Esophagus squamous epithelium (tissue), 4 donors: ENCODE measurements at regions not wholly inside any gene's neighbourhood (a gene's known extent, or its start where the extent isn't known, plus 50 kb on each side); places are given as distances from the start of the nearest gene placed in this dataset.

Experiments used
- CTCF ChIP-seq, 6 experiments: fragments of 450-650 bp in 4 of 6; fragments of 200-600 bp in 2 of 6; sonication (generic) in 2 of 6; IDR thresholded peaks; one replicate each; pipeline ENCODE4 v1.5.1; 2016 to 2019; ENCODE audit warnings: antibody characterized with exemption in 6 of 6, mild to moderate bottlenecking in 4 of 6, moderate library complexity in 4 of 6
- POLR2A ChIP-seq, 4 donors: fragments of 450-650 bp; IDR thresholded peaks; one replicate each; pipeline ENCODE4 v1.6.1; 2017; ENCODE audit warnings: antibody characterized with exemption in 4 of 4, mild to moderate bottlenecking in 4 of 4, moderate library complexity in 3 of 4

- TF ChIP-seq CTCF (IDR thresholded peaks at IDR 0.05) (no peak), POLR2A (IDR thresholded peaks at IDR 0.05) (no peak)
Measured at GRCh38 chr14:85315290-85315689, 214.7 kb upstream of the FLRT2 start.
